Endothelial cell of umbilical vein (primary cell): ENCODE measurements at regions not wholly inside any gene's neighbourhood (a gene's known extent, or its start where the extent isn't known, plus 50 kb on each side); places are given as distances from the start of the nearest gene placed in this dataset.

Experiments used
- BruUV-seq: library from RNA; stranded (reverse); fragments of 400-500 nt; replicated peaks from 2 replicates; lab custom pipeline; 2021; lab: Mats Ljungman, UMichigan
- CTCF ChIA-PET: fragments of 300-600, 350-600 bp; sonication (Branson Sonifier 250); formaldehyde crosslinking; loops from one replicate; lab custom pipeline; 2021; ENCODE audit warnings: antibody characterized with exemption, inconsistent platforms; lab: Charles Lee
- POLR2A ChIA-PET: fragments of 300-600, 350-600 bp; sonication (Branson Sonifier 250); formaldehyde crosslinking; loops from one replicate; lab custom pipeline; 2021; ENCODE audit warnings: antibody characterized with exemption, inconsistent platforms; lab: Charles Lee
- DNase-seq: peaks from one replicate; pipeline ENCODE4 v3.0.0-alpha.2; 2011; ENCODE audit warnings: low read depth, low spot score
- FAIRE-seq: peaks from 2 replicates; lab custom pipeline; 2011; peaks lifted over from hg19 to GRCh38; lab: Jason Lieb, UNC
- H2AFZ ChIP-seq: 2 replicates; pipeline ENCODE4 v1.6.0; 2012; ENCODE audit warnings: low read depth, low read length, control low read depth, inconsistent platforms
- H3K27ac ChIP-seq: 2 replicates; pipeline ENCODE4 v1.5.1; 2011; ENCODE audit warnings: low read depth, mild to moderate bottlenecking, control low read depth, low read length, moderate library complexity; ENCODE audit not compliant: insufficient read depth
- H3K27me3 ChIP-seq, 2 experiments: 2 replicates each; pipeline versions ENCODE4 v1.6.0 to v1.6.1; 2011; ENCODE audit warnings: low read length in 2 of 2, mixed read lengths in 1 of 2; ENCODE audit not compliant: control insufficient read depth in 2 of 2, insufficient read depth in 2 of 2
- H3K36me3 ChIP-seq, 2 experiments: 2 replicates in 1 of 2; 3 replicates in 1 of 2; pipeline ENCODE4 v1.5.1; 2011; ENCODE audit warnings: low read length in 2 of 2, mild to moderate bottlenecking in 1 of 2, moderate library complexity in 1 of 2; ENCODE audit not compliant: control insufficient read depth in 2 of 2, insufficient read depth in 2 of 2; ENCODE audit errors: extremely low read depth in 1 of 2
- H3K4me1 ChIP-seq: 3 replicates; pipeline ENCODE4 v1.5.1; 2011; ENCODE audit warnings: mild to moderate bottlenecking, low read length; ENCODE audit not compliant: control insufficient read depth, insufficient read depth; ENCODE audit errors: extremely low read depth
- H3K4me2 ChIP-seq: 2 replicates; pipeline ENCODE4 v1.6.1; 2011; ENCODE audit warnings: low read length, control low read depth, mixed read lengths; ENCODE audit not compliant: insufficient read depth
- H3K4me3 ChIP-seq, 3 experiments: fragments of 200-600 bp in 1 of 3; sonication (generic), shearing (Covaris generic) in 1 of 3; replicated peaks in 1 of 3; 2 replicates each; pipeline ENCODE4 v1.5.1; 2011 to 2016; ENCODE audit warnings: control low read depth in 3 of 3, low read length in 3 of 3, mild to moderate bottlenecking in 2 of 3, inconsistent platforms in 1 of 3, low read depth in 1 of 3, moderate library complexity in 1 of 3; ENCODE audit not compliant: insufficient read depth in 1 of 3
- H3K79me2 ChIP-seq: 2 replicates; pipeline ENCODE4 v1.6.0; 2012; ENCODE audit warnings: low read length, inconsistent platforms; ENCODE audit not compliant: control insufficient read depth, insufficient read depth
- H3K9ac ChIP-seq: replicated peaks from 2 replicates; pipeline ENCODE3; 2011; ENCODE audit warnings: low read length, control low read depth; ENCODE audit not compliant: insufficient read depth; ENCODE audit errors: extremely low read depth
- H3K9me1 ChIP-seq: replicated peaks from 3 replicates; pipeline ENCODE4 v1.6.0; 2011; ENCODE audit warnings: mild to moderate bottlenecking, low read length; ENCODE audit not compliant: control insufficient read depth, insufficient read depth; ENCODE audit errors: extremely low read depth
- H3K9me3 ChIP-seq: replicated peaks from 2 replicates; pipeline ENCODE4 v1.5.1; 2012; ENCODE audit warnings: low read length, inconsistent platforms; ENCODE audit not compliant: control insufficient read depth, insufficient read depth
- H4K20me1 ChIP-seq: replicated peaks from 2 replicates; pipeline ENCODE3; 2011; ENCODE audit warnings: mild to moderate bottlenecking, low read length; ENCODE audit not compliant: control insufficient read depth, insufficient read depth; ENCODE audit errors: extremely low read depth
- EZH2 ChIP-seq: IDR thresholded peaks from 2 replicates; pipeline ENCODE4 v1.6.1; 2012; ENCODE audit warnings: borderline replicate concordance, low read depth, mild to moderate bottlenecking, moderate library complexity, low read length, inconsistent platforms; ENCODE audit not compliant: severe bottlenecking
- FOS ChIP-seq: IDR thresholded peaks from 2 replicates; pipeline ENCODE4 v1.6.1; 2011; ENCODE audit warnings: mild to moderate bottlenecking, low read length, moderate library complexity, borderline replicate concordance; ENCODE audit not compliant: insufficient read depth
- GATA2 ChIP-seq: IDR thresholded peaks from 2 replicates; pipeline ENCODE4 v1.7.0; 2011; ENCODE audit warnings: low read depth, mild to moderate bottlenecking, moderate library complexity, mixed read lengths, low read length; ENCODE audit not compliant: insufficient read length, insufficient read depth
- JUN ChIP-seq: IDR thresholded peaks from 2 replicates; pipeline ENCODE4 v1.6.1; 2011; ENCODE audit warnings: borderline replicate concordance, low read depth; ENCODE audit not compliant: insufficient read length, insufficient read depth
- MYC ChIP-seq: IDR thresholded peaks from one replicate; pipeline ENCODE4 v1.6.1; 2011; ENCODE audit warnings: mild to moderate bottlenecking, low read depth, low read length
- POLR2A ChIP-seq: IDR thresholded peaks from 2 replicates; pipeline ENCODE4 v1.6.1; 2012; ENCODE audit warnings: low read depth, mild to moderate bottlenecking, control low read depth, low read length
- POLR2AphosphoS5 ChIP-seq: IDR thresholded peaks from 2 replicates; pipeline ENCODE4 v1.6.1; 2012; ENCODE audit warnings: low read depth, mild to moderate bottlenecking, control low read depth, low read length, moderate library complexity; ENCODE audit not compliant: insufficient read depth
- dilution Hi-C: fragments of 300-500 bp; cut with MboI; formaldehyde crosslinking; loops from one replicate; pipeline ENCODE4 v1.15.0; 2019; ENCODE audit warnings: low sequenced_read_pairs; ENCODE audit not compliant: extremely low pct_ligation_motif_present
- intact Hi-C: fragments of 100-400 bp; cut with micrococcal nuclease; formaldehyde crosslinking; loops from one replicate; pipeline ENCODE4 v1.10.0; 2022
- TF ChIP-seq, protein P1 (sequence below): IDR thresholded peaks from 2 replicates; pipeline ENCODE4 v1.6.1; 2011; ENCODE audit not compliant: insufficient read depth, insufficient read length
- TF ChIP-seq, protein P2 (sequence below), 2 donors: IDR thresholded peaks; 1 replicate in 1 of 2; 2 replicates in 1 of 2; pipeline ENCODE4 v1.5.1; 2011; ENCODE audit warnings: low read length in 2 of 2, mild to moderate bottlenecking in 2 of 2, moderate library complexity in 2 of 2, control low read depth in 1 of 2, inconsistent platforms in 1 of 2, low read depth in 1 of 2; ENCODE audit not compliant: insufficient read depth in 1 of 2; ENCODE audit errors: extremely low read depth in 1 of 2

DNA sequence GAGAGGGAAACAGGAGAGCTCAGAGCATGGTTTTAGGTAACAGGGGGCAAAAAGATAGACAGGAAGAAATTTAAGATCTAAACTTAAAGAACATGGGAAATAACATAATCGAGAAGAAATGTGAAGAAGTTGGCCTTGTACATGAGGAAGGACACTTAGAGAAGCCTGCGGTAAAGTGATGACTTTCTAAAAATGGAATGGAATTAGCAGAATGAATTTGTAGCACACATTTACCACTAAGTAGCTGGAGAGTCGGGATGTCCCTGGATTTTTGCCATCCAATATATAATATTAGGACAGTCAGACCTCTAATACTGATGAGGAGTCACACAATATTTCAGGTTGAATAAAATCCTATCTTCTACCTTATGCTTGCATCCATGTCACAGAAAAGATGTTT is 77.7 kb upstream of the C1orf87 start:
- Histone ChIP-seq H3K9ac (no peak overlapping the region), H3K27me3 (no peaks in the 10 kb centered on the region), H3K9me1 (peaks cover 2% of the 10 kb centered on the region), H3K4me2 (no peak overlapping the region), H3K4me3 (no peak overlapping the region), H3K4me1 (no peaks in the 10 kb centered on the region), H3K79me2 (no peaks in the 10 kb centered on the region), H4K20me1 (no peaks in the 10 kb centered on the region), H3K36me3 (no peaks in the 10 kb centered on the region), H3K9me3 (no peaks in the 10 kb centered on the region), H2AFZ (no peak overlapping the region), H3K27ac (no peak overlapping the region)
- FAIRE-seq (no peak), DNase-seq (no peak)
- dilution Hi-C loops (no loop called here), intact Hi-C loops (loop anchor here (10.0 kb wide), 1 partner anchor 1483 kb away; no protein-coding TSS in a partner anchor)
- no TSS peak for BruUV-seq
- TF ChIP-seq, protein P1, sequence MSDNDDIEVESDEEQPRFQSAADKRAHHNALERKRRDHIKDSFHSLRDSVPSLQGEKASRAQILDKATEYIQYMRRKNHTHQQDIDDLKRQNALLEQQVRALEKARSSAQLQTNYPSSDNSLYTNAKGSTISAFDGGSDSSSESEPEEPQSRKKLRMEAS = no peak
- TF ChIP-seq MYC = no peak
- CTCF ChIA-PET = interaction anchor here (1.2 kb wide), 1 partner anchor 697 kb away, joined by 3 read pairs; no protein-coding TSS in a partner anchor
- POLR2A ChIA-PET = no interaction called here

DNA sequence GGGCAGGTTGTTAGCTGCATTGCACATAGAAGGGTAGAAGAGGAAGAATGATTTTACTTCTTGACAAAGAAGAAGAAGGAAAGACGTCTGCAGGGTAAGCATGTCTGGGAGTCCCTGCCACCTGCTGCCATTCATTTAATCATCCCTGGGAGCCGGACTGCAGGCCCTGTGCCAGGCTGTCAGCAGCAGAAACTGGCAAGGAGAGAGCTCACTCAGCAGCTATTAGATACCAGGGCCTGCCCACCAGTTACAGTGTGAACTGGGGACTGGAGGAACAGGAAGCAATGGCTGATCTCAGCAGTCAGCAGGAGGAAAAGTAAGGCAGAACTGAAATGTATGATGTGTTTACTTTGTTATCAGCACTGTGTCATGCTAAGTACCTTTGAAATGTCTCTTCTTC is 75.7 kb upstream of the C1orf87 start:
- H3K9ac ChIP-seq = no peak overlapping the region
- no peaks in the 10 kb centered on the region for H3K9me3 ChIP-seq
- H3K27me3 ChIP-seq = no peaks in the 10 kb centered on the region
- no peaks in the 10 kb centered on the region for H3K79me2 ChIP-seq
- TF ChIP-seq MYC = no peak
- TF ChIP-seq, protein P2, sequence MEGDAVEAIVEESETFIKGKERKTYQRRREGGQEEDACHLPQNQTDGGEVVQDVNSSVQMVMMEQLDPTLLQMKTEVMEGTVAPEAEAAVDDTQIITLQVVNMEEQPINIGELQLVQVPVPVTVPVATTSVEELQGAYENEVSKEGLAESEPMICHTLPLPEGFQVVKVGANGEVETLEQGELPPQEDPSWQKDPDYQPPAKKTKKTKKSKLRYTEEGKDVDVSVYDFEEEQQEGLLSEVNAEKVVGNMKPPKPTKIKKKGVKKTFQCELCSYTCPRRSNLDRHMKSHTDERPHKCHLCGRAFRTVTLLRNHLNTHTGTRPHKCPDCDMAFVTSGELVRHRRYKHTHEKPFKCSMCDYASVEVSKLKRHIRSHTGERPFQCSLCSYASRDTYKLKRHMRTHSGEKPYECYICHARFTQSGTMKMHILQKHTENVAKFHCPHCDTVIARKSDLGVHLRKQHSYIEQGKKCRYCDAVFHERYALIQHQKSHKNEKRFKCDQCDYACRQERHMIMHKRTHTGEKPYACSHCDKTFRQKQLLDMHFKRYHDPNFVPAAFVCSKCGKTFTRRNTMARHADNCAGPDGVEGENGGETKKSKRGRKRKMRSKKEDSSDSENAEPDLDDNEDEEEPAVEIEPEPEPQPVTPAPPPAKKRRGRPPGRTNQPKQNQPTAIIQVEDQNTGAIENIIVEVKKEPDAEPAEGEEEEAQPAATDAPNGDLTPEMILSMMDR (IDR thresholded peaks at IDR 0.05; ENCODE audit: extremely low read depth in 1 of 2, insufficient read depth in 1 of 2, low read depth in 1 of 2, low read length in 2 of 2) = no peak
- no peak for TF ChIP-seq FOS
- no peak for TF ChIP-seq POLR2AphosphoS5
- TF ChIP-seq EZH2 = no peak
- no peak for TF ChIP-seq GATA2
- TF ChIP-seq, protein P1 = no peak
- no peak for TF ChIP-seq POLR2A
- no peak for TF ChIP-seq JUN
- intact Hi-C loops = no loop called here
- POLR2A ChIA-PET = no interaction called here
- no peaks in the 10 kb centered on the region for H3K4me1 ChIP-seq
- no peaks in the 10 kb centered on the region for H3K36me3 ChIP-seq
- no peak overlapping the region for H3K27ac ChIP-seq
- H2AFZ ChIP-seq = no peak overlapping the region
- FAIRE-seq = no peak
- no peak overlapping the region for H3K4me3 ChIP-seq
- dilution Hi-C loops = no loop called here
- no peaks in the 10 kb centered on the region for H4K20me1 ChIP-seq
- H3K9me1 ChIP-seq = peaks cover 2% of the 10 kb centered on the region
- no peak overlapping the region for H3K4me2 ChIP-seq
- CTCF ChIA-PET = interaction anchor here (0.9 to 1.2 kb wide), 3 partner anchors 173 to 1704 kb away, joined by 3 to 5 read pairs (median 4); no protein-coding TSS in a partner anchor
- peak; percentile 40 for DNase-seq
- no TSS peak for BruUV-seq
